D721Med (cell line): ENCODE measurements at regions not wholly inside any gene's neighbourhood (a gene's known extent, or its start where the extent isn't known, plus 50 kb on each side); places are given as distances from the start of the nearest gene placed in this dataset.

Experiments used
- DNase-seq: peaks from one replicate; pipeline ENCODE4 v3.0.0; 2011; ENCODE audit warnings: low spot score; ENCODE audit not compliant: insufficient read length
- FAIRE-seq: peaks from 2 replicates; lab custom pipeline; 2011; peaks lifted over from hg19 to GRCh38; lab: Jason Lieb, UNC
- TF ChIP-seq, protein P1 (sequence below): IDR thresholded peaks from 2 replicates; pipeline ENCODE4 v1.5.1; 2012; ENCODE audit warnings: mild to moderate bottlenecking, control low read depth; ENCODE audit not compliant: insufficient read depth; ENCODE audit errors: missing control alignments

DNA sequence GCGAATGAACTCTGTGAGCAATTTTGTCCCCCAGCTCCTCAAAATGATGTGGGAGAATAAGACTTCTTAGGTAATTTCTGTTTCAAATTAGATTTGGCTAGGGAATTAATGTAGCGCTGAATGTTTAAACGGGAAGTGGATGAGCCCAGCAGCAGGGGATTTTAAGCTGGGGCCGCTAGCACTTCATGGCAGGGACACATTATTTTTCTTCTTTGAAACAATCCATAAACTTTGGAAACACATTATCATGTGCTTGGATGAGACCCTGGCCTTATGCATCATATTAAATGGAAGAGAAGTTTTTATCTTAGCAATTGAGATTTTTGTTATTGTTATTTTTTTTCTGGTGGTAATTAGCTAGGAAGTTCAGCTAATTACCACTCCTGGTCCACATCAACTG lies 74.2 kb upstream of the FUCA2 start:
- DNase-seq (no peak), FAIRE-seq (no peak)
- TF ChIP-seq, protein P1, sequence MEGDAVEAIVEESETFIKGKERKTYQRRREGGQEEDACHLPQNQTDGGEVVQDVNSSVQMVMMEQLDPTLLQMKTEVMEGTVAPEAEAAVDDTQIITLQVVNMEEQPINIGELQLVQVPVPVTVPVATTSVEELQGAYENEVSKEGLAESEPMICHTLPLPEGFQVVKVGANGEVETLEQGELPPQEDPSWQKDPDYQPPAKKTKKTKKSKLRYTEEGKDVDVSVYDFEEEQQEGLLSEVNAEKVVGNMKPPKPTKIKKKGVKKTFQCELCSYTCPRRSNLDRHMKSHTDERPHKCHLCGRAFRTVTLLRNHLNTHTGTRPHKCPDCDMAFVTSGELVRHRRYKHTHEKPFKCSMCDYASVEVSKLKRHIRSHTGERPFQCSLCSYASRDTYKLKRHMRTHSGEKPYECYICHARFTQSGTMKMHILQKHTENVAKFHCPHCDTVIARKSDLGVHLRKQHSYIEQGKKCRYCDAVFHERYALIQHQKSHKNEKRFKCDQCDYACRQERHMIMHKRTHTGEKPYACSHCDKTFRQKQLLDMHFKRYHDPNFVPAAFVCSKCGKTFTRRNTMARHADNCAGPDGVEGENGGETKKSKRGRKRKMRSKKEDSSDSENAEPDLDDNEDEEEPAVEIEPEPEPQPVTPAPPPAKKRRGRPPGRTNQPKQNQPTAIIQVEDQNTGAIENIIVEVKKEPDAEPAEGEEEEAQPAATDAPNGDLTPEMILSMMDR, result no peak

DNA sequence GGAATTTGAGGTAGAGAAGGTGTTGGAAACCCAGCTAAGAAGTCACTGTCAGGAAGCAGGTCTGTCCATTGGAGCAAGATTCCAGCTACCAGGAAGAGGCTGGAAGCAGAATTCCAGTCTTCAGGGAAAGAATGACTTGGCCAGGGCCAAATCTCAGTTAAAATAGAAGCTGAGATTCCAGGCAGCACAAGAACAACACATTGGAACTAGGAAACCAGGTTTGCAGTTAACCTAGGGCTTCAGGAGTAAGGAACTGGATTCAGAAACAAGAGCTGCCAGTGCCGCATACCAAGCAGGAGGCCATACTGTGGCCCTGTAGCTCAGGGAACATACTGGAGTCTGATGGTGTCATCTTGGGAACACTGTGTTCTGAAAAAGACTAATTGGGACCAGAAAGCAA lies 73.7 kb upstream of the FUCA2 start:
- DNase-seq (no peak), FAIRE-seq (no peak)
- TF ChIP-seq, protein P1, result no peak

DNA sequence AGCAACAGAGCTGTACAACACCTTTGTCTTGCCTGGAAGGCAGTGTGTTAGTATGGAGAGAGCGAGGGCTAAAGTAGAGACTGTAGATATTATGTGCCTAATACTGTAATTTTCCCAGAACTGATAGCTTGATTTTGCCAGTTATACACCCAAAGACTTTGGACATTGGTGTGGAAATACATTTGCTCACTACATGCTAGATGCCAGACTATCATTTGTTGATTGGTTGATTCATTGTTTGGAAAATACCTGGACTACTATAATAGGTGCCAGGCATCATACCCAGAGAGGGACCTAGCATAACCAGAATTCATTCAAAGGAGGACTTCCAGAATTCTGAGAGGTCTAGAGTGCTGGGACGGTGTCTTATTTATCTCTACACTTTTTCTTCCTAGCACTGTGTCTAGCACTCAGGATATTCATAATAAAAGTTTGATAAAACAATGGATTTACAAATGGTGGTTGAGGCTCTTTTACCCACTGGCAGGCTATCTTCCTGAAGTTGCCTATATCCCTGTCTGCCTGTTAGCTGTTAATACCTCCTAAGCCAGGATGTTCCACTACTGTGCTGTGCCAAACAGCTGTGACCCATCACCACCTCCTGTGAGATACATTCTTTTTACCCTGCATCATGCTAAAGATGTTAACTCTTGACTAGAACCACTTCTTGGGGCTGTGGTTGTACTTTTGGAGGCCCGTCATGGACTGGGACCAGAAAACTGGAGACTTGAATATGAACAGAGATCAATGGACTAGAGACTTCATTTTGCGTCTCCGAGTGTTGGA lies 72.2 kb upstream of the FUCA2 start:
- TF ChIP-seq, protein P1, result no peak
- no peak for FAIRE-seq
- DNase-seq, result no peak

DNA sequence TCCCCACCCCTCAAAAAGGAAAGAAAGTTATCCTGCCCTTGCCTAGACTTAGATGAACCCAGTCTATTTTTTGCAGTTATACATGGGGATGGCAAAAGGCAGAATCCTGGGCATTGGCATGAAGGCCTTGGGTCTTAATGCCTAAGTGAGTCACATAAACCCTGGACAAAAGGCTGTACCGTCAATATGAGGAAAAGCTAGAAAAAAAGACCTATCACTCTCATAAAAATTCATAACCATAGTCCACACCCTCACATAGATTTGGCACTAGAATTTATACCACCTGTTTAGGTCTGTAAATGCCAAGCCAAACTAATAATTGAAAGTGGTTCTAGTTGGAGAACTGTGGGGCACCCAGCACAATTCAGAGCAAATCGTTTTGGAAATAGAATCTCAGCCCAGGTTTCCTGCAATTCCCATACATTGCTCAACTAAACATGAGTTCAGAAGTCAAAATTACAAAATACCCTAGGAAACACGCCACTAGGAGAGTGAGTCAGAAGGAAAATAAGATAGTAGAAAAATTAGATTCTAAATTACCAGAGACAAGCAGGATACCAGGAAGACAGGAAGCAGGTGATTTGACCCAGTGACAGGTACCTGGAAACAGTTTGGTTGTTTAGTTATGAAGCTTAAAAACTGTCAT lies 70.4 kb upstream of the FUCA2 start:
- DNase-seq, result no peak
- TF ChIP-seq, protein P1, result no peak
- no peak for FAIRE-seq

DNA sequence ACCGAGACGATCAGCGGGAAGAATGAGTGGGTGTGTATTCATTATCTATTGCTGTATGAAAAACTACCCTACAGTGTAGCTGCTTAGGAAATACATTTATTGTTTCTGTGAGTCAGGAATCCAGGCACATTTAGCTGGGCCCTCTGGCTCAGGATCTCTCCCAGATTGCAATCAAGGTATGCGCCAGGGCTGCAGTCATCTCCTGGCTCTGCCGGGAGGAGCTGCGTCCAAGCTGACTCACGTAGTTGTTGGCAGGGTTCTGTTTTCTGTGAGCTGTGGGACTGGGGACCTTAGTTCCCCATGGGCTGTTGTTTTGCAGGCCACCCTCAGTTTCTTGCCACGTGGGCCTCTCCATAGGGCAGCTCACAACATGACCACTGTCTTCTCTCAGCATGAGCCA lies 68.2 kb upstream of the FUCA2 start:
- TF ChIP-seq, protein P1, result no peak
- no peak for FAIRE-seq

DNA sequence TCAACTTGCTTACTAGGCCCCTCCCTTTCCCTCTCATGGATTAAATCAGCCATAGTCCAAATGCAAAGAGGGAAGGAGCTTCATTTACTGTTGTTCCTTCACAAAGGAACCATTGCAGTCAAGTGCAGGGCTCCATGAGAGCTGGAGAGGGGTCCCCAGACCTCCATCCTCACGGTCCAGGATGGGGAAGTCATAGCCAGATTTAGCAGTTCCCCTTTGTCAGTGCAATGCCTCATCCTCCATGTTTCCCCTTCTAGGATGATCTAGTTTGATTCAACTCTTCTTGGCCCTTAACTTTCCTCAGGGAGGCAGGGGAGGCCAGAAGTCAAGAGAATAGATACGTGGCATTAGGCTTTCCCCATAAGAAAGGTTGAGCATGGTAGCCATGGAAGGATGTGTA lies 66.5 kb upstream of the FUCA2 start:
- FAIRE-seq (no peak), DNase-seq (no peak)
- TF ChIP-seq, protein P1, result no peak

More for the DNA sequence above, 68.2 kb upstream of the FUCA2 start:
- no peak for DNase-seq
